WTC11 (cell line): ENCODE measurements at regions not wholly inside any gene's neighbourhood (a gene's known extent, or its start where the extent isn't known, plus 50 kb on each side); places are given as distances from the start of the nearest gene placed in this dataset.

Source experiments
- ATAC-seq: fragments of 200-7000 bp; cut with Tn5 transposase; 2 replicates; pipeline ENCODE4 v1.10.0; 2021; ENCODE audit warnings: mild to moderate bottlenecking, moderate library complexity
- CTCF ChIA-PET: fragments of 300-600 bp; sonication (Branson Sonifier 250); formaldehyde crosslinking; loops from one replicate; lab custom pipeline; 2021; ENCODE audit warnings: antibody characterized with exemption; lab: Charles Lee
- POLR2A ChIA-PET: fragments of 350-600 bp; sonication (Branson Sonifier 250); formaldehyde crosslinking; loops from one replicate; lab custom pipeline; 2021; ENCODE audit warnings: antibody characterized with exemption; lab: Charles Lee
- DNase-seq: peaks from one replicate; pipeline ENCODE4 v3.0.0; 2021; ENCODE audit warnings: low spot score
- H3K27ac Mint-ChIP-seq: 2 replicates; pipeline ENCODE4 v1.8.0; 2021; ENCODE audit warnings: mixed read lengths
- H3K27me3 Mint-ChIP-seq: 2 replicates; pipeline ENCODE4 v1.8.0; 2021; ENCODE audit warnings: low read depth, mild to moderate bottlenecking, moderate library complexity, mixed read lengths
- H3K36me3 Mint-ChIP-seq: 2 replicates; pipeline ENCODE4 v1.8.0; 2021; ENCODE audit warnings: mixed read lengths
- H3K4me1 Mint-ChIP-seq: 2 replicates; pipeline ENCODE4 v1.8.0; 2022; ENCODE audit warnings: mixed read lengths
- H3K4me3 Mint-ChIP-seq: 2 replicates; pipeline ENCODE4 v1.8.0; 2021; ENCODE audit warnings: mild to moderate bottlenecking, moderate library complexity, mixed read lengths
- H3K9me3 Mint-ChIP-seq: 2 replicates; pipeline ENCODE4 v1.8.0; 2021; ENCODE audit warnings: mixed read lengths
- CBFB ChIP-seq: sonication (generic); formaldehyde crosslinking; IDR thresholded peaks from 2 replicates; pipeline ENCODE4 v1.8.1; 2022; ENCODE audit warnings: mild to moderate bottlenecking, low read depth, missing genetic modification reagents
- CDX4 ChIP-seq: fragments of 250-450 bp; sonication (Bioruptor Pico); IDR thresholded peaks from 2 replicates; pipeline ENCODE4 v1.9.0; 2021; ENCODE audit warnings: moderate library complexity, mild to moderate bottlenecking, inconsistent platforms, borderline replicate concordance
- CREM ChIP-seq: sonication (generic); formaldehyde crosslinking; IDR thresholded peaks from 2 replicates; pipeline ENCODE4 v1.8.1; 2022; ENCODE audit warnings: mild to moderate bottlenecking, missing genetic modification reagents, moderate library complexity
- GRHL2 ChIP-seq: fragments of 250-450 bp; sonication (Bioruptor Pico); IDR thresholded peaks from 2 replicates; pipeline ENCODE4 v1.8.0; 2022; ENCODE audit warnings: mild to moderate bottlenecking, moderate library complexity; ENCODE audit not compliant: insufficient replicate concordance, severe bottlenecking
- NFATC4 ChIP-seq: fragments of 250-450 bp; sonication (Bioruptor Pico); IDR thresholded peaks from 2 replicates; pipeline ENCODE4 v1.9.0; 2021; ENCODE audit warnings: mild to moderate bottlenecking
- RELA ChIP-seq: sonication (generic); formaldehyde crosslinking; IDR thresholded peaks from 2 replicates; pipeline ENCODE4 v1.8.1; 2022; ENCODE audit warnings: missing genetic modification reagents, mild to moderate bottlenecking, borderline replicate concordance
- TCF7 ChIP-seq: sonication (generic); formaldehyde crosslinking; IDR thresholded peaks from 2 replicates; pipeline ENCODE4 v1.8.0; 2022; ENCODE audit warnings: mild to moderate bottlenecking, low read depth, missing genetic modification reagents, moderate library complexity
- TEAD4 ChIP-seq: sonication (generic); formaldehyde crosslinking; IDR thresholded peaks from 2 replicates; pipeline ENCODE4 v1.8.0; 2022; ENCODE audit warnings: mild to moderate bottlenecking, missing genetic modification reagents
- TP53 ChIP-seq: sonication (generic); formaldehyde crosslinking; IDR thresholded peaks from 2 replicates; pipeline ENCODE4 v1.8.1; 2023; ENCODE audit warnings: mild to moderate bottlenecking, missing genetic modification reagents
- ZNF512 ChIP-seq: sonication (generic); formaldehyde crosslinking; IDR thresholded peaks from 2 replicates; pipeline ENCODE4 v1.8.1; 2022; ENCODE audit warnings: missing genetic modification reagents, borderline replicate concordance
- ZNF671 ChIP-seq: fragments of 250-450 bp; sonication (Bioruptor Pico); IDR thresholded peaks from 2 replicates; pipeline ENCODE4 v1.8.0; 2021; ENCODE audit warnings: mild to moderate bottlenecking
- TF ChIP-seq, protein P1 (sequence below): fragments of 250-450 bp; sonication (Bioruptor Pico); IDR thresholded peaks from 2 replicates; pipeline ENCODE4 v1.9.0; 2021; ENCODE audit warnings: mild to moderate bottlenecking
- TF ChIP-seq, protein P2 (sequence below): sonication (generic); formaldehyde crosslinking; IDR thresholded peaks from 2 replicates; pipeline ENCODE4 v1.8.0; 2022; ENCODE audit warnings: mild to moderate bottlenecking, missing genetic modification reagents
- TF ChIP-seq, protein P3 (sequence below): sonication (generic); formaldehyde crosslinking; IDR thresholded peaks from 2 replicates; pipeline ENCODE4 v1.8.1; 2023; ENCODE audit warnings: mild to moderate bottlenecking, missing genetic modification reagents, moderate library complexity
- TF ChIP-seq, protein P4 (sequence below): sonication (generic); formaldehyde crosslinking; IDR thresholded peaks from 2 replicates; pipeline ENCODE4 v1.8.1; 2023; ENCODE audit warnings: mild to moderate bottlenecking, missing genetic modification reagents, moderate library complexity

DNA sequence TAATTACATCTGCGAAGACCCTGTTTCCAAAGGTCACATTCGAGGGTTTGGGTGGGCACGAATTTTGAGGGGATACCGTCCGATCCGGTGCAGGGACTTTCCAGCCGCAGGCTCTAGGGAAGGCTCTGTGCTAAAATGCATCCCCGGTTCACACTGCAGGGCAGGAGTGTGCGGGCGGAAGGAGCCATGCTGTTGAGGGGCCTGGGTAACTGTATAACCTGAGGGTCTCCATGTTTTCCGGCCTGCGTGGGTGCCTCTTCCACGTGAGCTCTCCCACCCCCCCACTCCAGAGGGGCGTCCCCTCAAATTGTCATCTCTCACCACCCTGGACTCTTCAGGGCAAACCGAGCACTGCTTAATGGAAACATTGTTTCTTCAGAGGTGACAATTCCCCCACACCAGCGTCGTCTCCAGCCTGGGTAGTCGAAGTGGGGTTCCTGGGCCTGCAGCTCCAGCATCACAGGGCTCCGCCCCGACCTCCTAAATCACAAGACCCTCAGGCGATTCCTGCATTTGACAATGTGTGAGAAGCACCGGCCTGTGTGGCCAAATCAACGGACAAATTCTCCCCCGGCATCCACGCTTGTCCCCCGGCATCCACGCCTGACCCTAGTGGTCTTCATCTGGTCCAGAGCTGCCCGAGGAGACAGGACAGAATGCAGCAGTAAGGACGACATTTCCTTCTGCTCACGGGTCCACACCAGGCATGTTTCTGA lies 51.2 kb downstream of the FOXL3 start:
- POLR2A ChIA-PET = no interaction called here
- TF ChIP-seq, protein P1, sequence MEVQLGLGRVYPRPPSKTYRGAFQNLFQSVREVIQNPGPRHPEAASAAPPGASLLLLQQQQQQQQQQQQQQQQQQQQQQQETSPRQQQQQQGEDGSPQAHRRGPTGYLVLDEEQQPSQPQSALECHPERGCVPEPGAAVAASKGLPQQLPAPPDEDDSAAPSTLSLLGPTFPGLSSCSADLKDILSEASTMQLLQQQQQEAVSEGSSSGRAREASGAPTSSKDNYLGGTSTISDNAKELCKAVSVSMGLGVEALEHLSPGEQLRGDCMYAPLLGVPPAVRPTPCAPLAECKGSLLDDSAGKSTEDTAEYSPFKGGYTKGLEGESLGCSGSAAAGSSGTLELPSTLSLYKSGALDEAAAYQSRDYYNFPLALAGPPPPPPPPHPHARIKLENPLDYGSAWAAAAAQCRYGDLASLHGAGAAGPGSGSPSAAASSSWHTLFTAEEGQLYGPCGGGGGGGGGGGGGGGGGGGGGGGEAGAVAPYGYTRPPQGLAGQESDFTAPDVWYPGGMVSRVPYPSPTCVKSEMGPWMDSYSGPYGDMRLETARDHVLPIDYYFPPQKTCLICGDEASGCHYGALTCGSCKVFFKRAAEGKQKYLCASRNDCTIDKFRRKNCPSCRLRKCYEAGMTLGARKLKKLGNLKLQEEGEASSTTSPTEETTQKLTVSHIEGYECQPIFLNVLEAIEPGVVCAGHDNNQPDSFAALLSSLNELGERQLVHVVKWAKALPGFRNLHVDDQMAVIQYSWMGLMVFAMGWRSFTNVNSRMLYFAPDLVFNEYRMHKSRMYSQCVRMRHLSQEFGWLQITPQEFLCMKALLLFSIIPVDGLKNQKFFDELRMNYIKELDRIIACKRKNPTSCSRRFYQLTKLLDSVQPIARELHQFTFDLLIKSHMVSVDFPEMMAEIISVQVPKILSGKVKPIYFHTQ (CRISPR knock-in tag) = no peak
- no peak for TF ChIP-seq CDX4
- TF ChIP-seq GRHL2 (CRISPR knock-in tag) = no peak
- TF ChIP-seq CBFB (CRISPR knock-in tag) = no peak
- no peak for TF ChIP-seq TCF7 (CRISPR knock-in tag)
- TF ChIP-seq, protein P2, sequence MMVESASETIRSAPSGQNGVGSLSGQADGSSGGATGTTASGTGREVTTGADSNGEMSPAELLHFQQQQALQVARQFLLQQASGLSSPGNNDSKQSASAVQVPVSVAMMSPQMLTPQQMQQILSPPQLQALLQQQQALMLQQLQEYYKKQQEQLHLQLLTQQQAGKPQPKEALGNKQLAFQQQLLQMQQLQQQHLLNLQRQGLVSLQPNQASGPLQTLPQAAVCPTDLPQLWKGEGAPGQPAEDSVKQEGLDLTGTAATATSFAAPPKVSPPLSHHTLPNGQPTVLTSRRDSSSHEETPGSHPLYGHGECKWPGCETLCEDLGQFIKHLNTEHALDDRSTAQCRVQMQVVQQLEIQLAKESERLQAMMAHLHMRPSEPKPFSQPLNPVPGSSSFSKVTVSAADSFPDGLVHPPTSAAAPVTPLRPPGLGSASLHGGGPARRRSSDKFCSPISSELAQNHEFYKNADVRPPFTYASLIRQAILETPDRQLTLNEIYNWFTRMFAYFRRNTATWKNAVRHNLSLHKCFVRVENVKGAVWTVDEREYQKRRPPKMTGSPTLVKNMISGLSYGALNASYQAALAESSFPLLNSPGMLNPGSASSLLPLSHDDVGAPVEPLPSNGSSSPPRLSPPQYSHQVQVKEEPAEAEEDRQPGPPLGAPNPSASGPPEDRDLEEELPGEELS (CRISPR knock-in tag) = no peak
- TF ChIP-seq, protein P3, sequence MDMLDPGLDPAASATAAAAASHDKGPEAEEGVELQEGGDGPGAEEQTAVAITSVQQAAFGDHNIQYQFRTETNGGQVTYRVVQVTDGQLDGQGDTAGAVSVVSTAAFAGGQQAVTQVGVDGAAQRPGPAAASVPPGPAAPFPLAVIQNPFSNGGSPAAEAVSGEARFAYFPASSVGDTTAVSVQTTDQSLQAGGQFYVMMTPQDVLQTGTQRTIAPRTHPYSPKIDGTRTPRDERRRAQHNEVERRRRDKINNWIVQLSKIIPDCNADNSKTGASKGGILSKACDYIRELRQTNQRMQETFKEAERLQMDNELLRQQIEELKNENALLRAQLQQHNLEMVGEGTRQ (CRISPR knock-in tag) = no peak
- TF ChIP-seq ZNF671 (CRISPR knock-in tag) = no peak
- no peak for TF ChIP-seq NFATC4 (CRISPR knock-in tag)
- TF ChIP-seq ZNF512 (CRISPR knock-in tag) = no peak
- TF ChIP-seq, protein P4, sequence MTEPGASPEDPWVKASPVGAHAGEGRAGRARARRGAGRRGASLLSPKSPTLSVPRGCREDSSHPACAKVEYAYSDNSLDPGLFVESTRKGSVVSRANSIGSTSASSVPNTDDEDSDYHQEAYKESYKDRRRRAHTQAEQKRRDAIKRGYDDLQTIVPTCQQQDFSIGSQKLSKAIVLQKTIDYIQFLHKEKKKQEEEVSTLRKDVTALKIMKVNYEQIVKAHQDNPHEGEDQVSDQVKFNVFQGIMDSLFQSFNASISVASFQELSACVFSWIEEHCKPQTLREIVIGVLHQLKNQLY (CRISPR knock-in tag) = no peak
- TF ChIP-seq TEAD4 (CRISPR knock-in tag) = no peak
- TF ChIP-seq TP53 = no peak
- TF ChIP-seq CREM (CRISPR knock-in tag) = no peak
- TF ChIP-seq RELA (CRISPR knock-in tag) = no peak
- CTCF ChIA-PET = no interaction called here
- Mint-ChIP-seq H3K4me1 (no peaks in the 10 kb centered on the region), H3K36me3 (no peaks in the 10 kb centered on the region), H3K27me3 (no peaks in the 10 kb centered on the region), H3K9me3 (no peaks in the 10 kb centered on the region), H3K4me3 (no peak overlapping the region), H3K27ac (no peak overlapping the region)
- ATAC-seq (no peak), DNase-seq (no peak)
